Glutamatergic neuron (in vitro differentiated cells): ENCODE measurements at regions not wholly inside any gene's neighbourhood (a gene's known extent, or its start where the extent isn't known, plus 50 kb on each side); places are given as distances from the start of the nearest gene placed in this dataset.

Experiments used
- DNase-seq: peaks from one replicate; pipeline ENCODE4 v3.0.0; 2022
- H3K27ac Mint-ChIP-seq: one replicate; pipeline ENCODE4 v1.8.0; 2020; ENCODE audit warnings: mild to moderate bottlenecking, mixed read lengths, inconsistent platforms; ENCODE audit not compliant: unreplicated experiment
- H3K27me3 Mint-ChIP-seq: one replicate; pipeline ENCODE4 v1.8.0; 2020; ENCODE audit warnings: mild to moderate bottlenecking, moderate library complexity, mixed read lengths, inconsistent platforms; ENCODE audit not compliant: unreplicated experiment
- H3K36me3 Mint-ChIP-seq: one replicate; pipeline ENCODE4 v1.8.0; 2020; ENCODE audit warnings: mild to moderate bottlenecking, mixed read lengths, inconsistent platforms; ENCODE audit not compliant: unreplicated experiment
- H3K4me1 Mint-ChIP-seq: one replicate; pipeline ENCODE4 v1.8.0; 2020; ENCODE audit warnings: mild to moderate bottlenecking, low read depth, mixed read lengths, inconsistent platforms; ENCODE audit not compliant: unreplicated experiment
- H3K4me3 Mint-ChIP-seq: one replicate; pipeline ENCODE4 v1.8.0; 2020; ENCODE audit warnings: mild to moderate bottlenecking, mixed read lengths, inconsistent platforms; ENCODE audit not compliant: unreplicated experiment
- H3K9me3 Mint-ChIP-seq: one replicate; pipeline ENCODE4 v1.8.0; 2020; ENCODE audit warnings: mild to moderate bottlenecking, moderate library complexity, mixed read lengths, inconsistent platforms; ENCODE audit not compliant: unreplicated experiment
- TF ChIP-seq, protein P1 (sequence below): fragments of 200-600 bp; sonication (generic); IDR thresholded peaks from one replicate; pipeline ENCODE4 v1.5.0; 2021; ENCODE audit not compliant: partially characterized antibody, unreplicated experiment

DNA sequence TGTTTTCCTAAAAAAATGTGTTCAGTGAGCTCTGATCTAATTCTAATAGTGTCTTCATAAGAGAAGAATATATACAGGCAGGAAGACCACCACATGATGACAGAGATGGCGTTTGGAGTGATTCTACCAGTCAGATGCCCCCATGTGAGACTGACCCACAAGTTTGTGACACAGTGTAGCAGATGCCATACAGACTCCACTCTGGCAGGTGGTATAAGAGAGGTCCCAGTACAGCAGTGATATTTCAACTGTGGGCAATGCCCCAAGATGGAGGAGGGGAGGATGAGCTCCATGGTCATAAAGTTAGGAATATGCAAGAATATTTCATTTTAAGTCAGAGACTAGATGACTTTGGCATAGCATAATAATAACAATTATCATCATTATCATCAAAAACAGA is 1022.6 kb downstream of the KCNMA1 start:
- peaks cover 2% of the 10 kb centered on the region for H3K27me3 Mint-ChIP-seq
- no peak overlapping the region for H3K4me3 Mint-ChIP-seq
- H3K4me1 Mint-ChIP-seq, result no peaks in the 10 kb centered on the region
- TF ChIP-seq, protein P1, sequence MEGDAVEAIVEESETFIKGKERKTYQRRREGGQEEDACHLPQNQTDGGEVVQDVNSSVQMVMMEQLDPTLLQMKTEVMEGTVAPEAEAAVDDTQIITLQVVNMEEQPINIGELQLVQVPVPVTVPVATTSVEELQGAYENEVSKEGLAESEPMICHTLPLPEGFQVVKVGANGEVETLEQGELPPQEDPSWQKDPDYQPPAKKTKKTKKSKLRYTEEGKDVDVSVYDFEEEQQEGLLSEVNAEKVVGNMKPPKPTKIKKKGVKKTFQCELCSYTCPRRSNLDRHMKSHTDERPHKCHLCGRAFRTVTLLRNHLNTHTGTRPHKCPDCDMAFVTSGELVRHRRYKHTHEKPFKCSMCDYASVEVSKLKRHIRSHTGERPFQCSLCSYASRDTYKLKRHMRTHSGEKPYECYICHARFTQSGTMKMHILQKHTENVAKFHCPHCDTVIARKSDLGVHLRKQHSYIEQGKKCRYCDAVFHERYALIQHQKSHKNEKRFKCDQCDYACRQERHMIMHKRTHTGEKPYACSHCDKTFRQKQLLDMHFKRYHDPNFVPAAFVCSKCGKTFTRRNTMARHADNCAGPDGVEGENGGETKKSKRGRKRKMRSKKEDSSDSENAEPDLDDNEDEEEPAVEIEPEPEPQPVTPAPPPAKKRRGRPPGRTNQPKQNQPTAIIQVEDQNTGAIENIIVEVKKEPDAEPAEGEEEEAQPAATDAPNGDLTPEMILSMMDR, result no peak
- H3K36me3 Mint-ChIP-seq, result no peaks in the 10 kb centered on the region
- H3K9me3 Mint-ChIP-seq, result peaks cover 6% of the 10 kb centered on the region
- H3K27ac Mint-ChIP-seq, result no peak overlapping the region
- DNase-seq, result no peak
